Ovary (tissue), 7 donors: ENCODE measurements at regions not wholly inside any gene's neighbourhood (a gene's known extent, or its start where the extent isn't known, plus 50 kb on each side); places are given as distances from the start of the nearest gene placed in this dataset.

Experiments
- DNase-seq, 5 donors: peaks; one replicate each; pipeline ENCODE4 v3.0.0-alpha.2; 2019 to 2020
- H3K27ac ChIP-seq, 2 donors: fragments of 200-600 bp; one replicate each; pipeline versions ENCODE4 v1.5.1 to v1.8.0; 2019 to 2022
- H3K27me3 ChIP-seq: fragments of 200-600 bp; one replicate; pipeline ENCODE4 v1.8.0; 2022
- H3K36me3 ChIP-seq: fragments of 200-600 bp; sonication (generic); one replicate; pipeline ENCODE4 v1.5.1; 2019
- H3K4me1 ChIP-seq: one replicate; pipeline ENCODE4 v1.8.1; 2013; ENCODE audit warnings: mild to moderate bottlenecking, moderate library complexity; ENCODE audit not compliant: insufficient read depth
- H3K4me3 ChIP-seq: fragments of 200-600 bp; sonication (generic); one replicate; pipeline ENCODE4 v1.5.1; 2017
- H3K9me3 ChIP-seq, 2 donors: fragments of 200-600 bp in 1 of 2; sonication (generic) in 1 of 2; one replicate each; pipeline versions ENCODE4 v1.5.1 to v1.8.1; 2013 to 2019; ENCODE audit warnings: mild to moderate bottlenecking in 1 of 2, moderate library complexity in 1 of 2
- CTCF ChIP-seq, 3 donors: fragments of 450-650 bp in 2 of 3; fragments of 200-600 bp in 1 of 3; IDR thresholded peaks; one replicate each; pipeline versions ENCODE4 v1.5.1 to v1.8.0; 2016 to 2022; ENCODE audit warnings: antibody characterized with exemption in 3 of 3, mild to moderate bottlenecking in 1 of 3
- EP300 ChIP-seq: sonication (generic); formaldehyde crosslinking; IDR thresholded peaks from one replicate; pipeline ENCODE4 v1.6.1; 2017; ENCODE audit warnings: antibody characterized with exemption
- POLR2A ChIP-seq: fragments of 450-650 bp; IDR thresholded peaks from one replicate; pipeline ENCODE4 v1.6.1; 2017; ENCODE audit warnings: antibody characterized with exemption, mild to moderate bottlenecking, moderate library complexity
- WGBS, 3 donors: extraction: QIAGEN DNeasy Blood & Tissue Kit in 1 of 3; methylation state at CpG; one replicate each; pipeline versions ENCODE4 v1.1.5 to v1.1.7; 2013 to 2017; 5-methylcytosine and 5-hydroxymethylcytosine counted together
- intact Hi-C, 4 donors: fragments of 100-400 bp; cut with DNase I; formaldehyde crosslinking; loops; one replicate each; pipeline versions ENCODE4 v1.11.0 to v1.15.1; 2022 to 2023
- donor health status: DM: no; HTN: no; CAD: no; lungs with moderate emphysema.
- donor health status: DM: no; HTN: no; CAD: no.
- donor health status: Bipolar disorder and iron deficiency.
- donor health status: DM: no; HTN: no; CAD: no.
- donor health status: DM: yes; HTN: yes; CAD: no.

GRCh38 chr12:127962303-127962702 is 304.7 kb upstream of the TMEM132C start:
- no peaks in the 10 kb centered on the region for H3K27me3 ChIP-seq
- no peak overlapping the region for H3K4me3 ChIP-seq
- no peak overlapping the region for H3K27ac ChIP-seq
- H3K9me3 ChIP-seq, result no peaks in the 10 kb centered on the region
- H3K36me3 ChIP-seq, result no peaks in the 10 kb centered on the region
- 58 to 70% (median 65%) methylated on average over 5 of the region's 5 CpGs for WGBS, 3 donors
- no peaks in the 10 kb centered on the region for H3K4me1 ChIP-seq
- no peak for TF ChIP-seq EP300
- TF ChIP-seq POLR2A, result no peak
- TF ChIP-seq CTCF (IDR thresholded peaks at IDR 0.05), result no peak
- intact Hi-C loops, result no loop called here
- no peak for DNase-seq

- DNase-seq, result no peak
- no peaks in the 10 kb centered on the region for H3K9me3 ChIP-seq
- no peaks in the 10 kb centered on the region for H3K27me3 ChIP-seq
- H3K4me1 ChIP-seq, result no peaks in the 10 kb centered on the region
- no peak overlapping the region for H3K4me3 ChIP-seq
- no peak overlapping the region for H3K27ac ChIP-seq
- intact Hi-C loops, result no loop called here
- 54 to 64% (median 62%) methylated on average over 2 of the region's 2 CpGs for WGBS, 3 donors
- no peak for TF ChIP-seq CTCF (IDR thresholded peaks at IDR 0.05)
- TF ChIP-seq POLR2A, result no peak
- H3K36me3 ChIP-seq, result no peaks in the 10 kb centered on the region
Measured at GRCh38 chr12:127963933-127964332, 303.0 kb upstream of the TMEM132C start.

- H3K27ac ChIP-seq, result no peak overlapping the region
- H3K36me3 ChIP-seq, result no peaks in the 10 kb centered on the region
- no peak for TF ChIP-seq POLR2A
- TF ChIP-seq CTCF (IDR thresholded peaks at IDR 0.05), result no peak
- no peak for TF ChIP-seq EP300
- no peaks in the 10 kb centered on the region for H3K4me1 ChIP-seq
- intact Hi-C loops, result no loop called here
- no peak for DNase-seq
- H3K9me3 ChIP-seq, result no peaks in the 10 kb centered on the region
- H3K4me3 ChIP-seq, result no peak overlapping the region
- WGBS, 3 donors, result 69 to 76% (median 69%) methylated on average over 3 of the region's 3 CpGs
- H3K27me3 ChIP-seq, result no peaks in the 10 kb centered on the region
Measured at GRCh38 chr12:127964717-127965116, 302.3 kb upstream of the TMEM132C start.

- Histone ChIP-seq H3K4me3 (no peak overlapping the region), H3K36me3 (no peaks in the 10 kb centered on the region), H3K27ac (no peak overlapping the region), H3K27me3 (no peaks in the 10 kb centered on the region), H3K4me1 (no peaks in the 10 kb centered on the region), H3K9me3 (no peaks in the 10 kb centered on the region)
- WGBS, 3 donors, result 79 to 100% (median 83%) methylated on average over 1 of the region's 1 CpG
- no peak for DNase-seq
- intact Hi-C loops, result no loop called here
- no peak for TF ChIP-seq EP300
- TF ChIP-seq POLR2A, result no peak
- no peak for TF ChIP-seq CTCF (IDR thresholded peaks at IDR 0.05)
Measured at GRCh38 chr12:127966331-127966730, 300.6 kb upstream of the TMEM132C start.

- DNase-seq, result no peak
- intact Hi-C loops, result no loop called here
- H3K4me1 ChIP-seq, result no peaks in the 10 kb centered on the region
- no peak overlapping the region for H3K27ac ChIP-seq
- WGBS, 3 donors, result 20 to 26% (median 24%) methylated on average over 4 of the region's 4 CpGs
- no peaks in the 10 kb centered on the region for H3K27me3 ChIP-seq
- no peak overlapping the region for H3K4me3 ChIP-seq
- H3K9me3 ChIP-seq, result no peaks in the 10 kb centered on the region
- TF ChIP-seq EP300 (no peak), POLR2A (no peak), CTCF (IDR thresholded peaks at IDR 0.05) (no peak)
- H3K36me3 ChIP-seq, result no peaks in the 10 kb centered on the region
Measured at GRCh38 chr12:127970491-127970890, 296.5 kb upstream of the TMEM132C start.
